ENCODE measurements at regions not wholly inside any gene's neighbourhood (a gene's known extent, or its start where the extent isn't known, plus 50 kb on each side); places are given as distances from the start of the nearest gene placed in this dataset.
"Not testable (repeated sequence)": the region's sequence is repeated elsewhere in the genome, so short reads cannot be mapped to it uniquely, and the experiment has no call there.

DNA sequence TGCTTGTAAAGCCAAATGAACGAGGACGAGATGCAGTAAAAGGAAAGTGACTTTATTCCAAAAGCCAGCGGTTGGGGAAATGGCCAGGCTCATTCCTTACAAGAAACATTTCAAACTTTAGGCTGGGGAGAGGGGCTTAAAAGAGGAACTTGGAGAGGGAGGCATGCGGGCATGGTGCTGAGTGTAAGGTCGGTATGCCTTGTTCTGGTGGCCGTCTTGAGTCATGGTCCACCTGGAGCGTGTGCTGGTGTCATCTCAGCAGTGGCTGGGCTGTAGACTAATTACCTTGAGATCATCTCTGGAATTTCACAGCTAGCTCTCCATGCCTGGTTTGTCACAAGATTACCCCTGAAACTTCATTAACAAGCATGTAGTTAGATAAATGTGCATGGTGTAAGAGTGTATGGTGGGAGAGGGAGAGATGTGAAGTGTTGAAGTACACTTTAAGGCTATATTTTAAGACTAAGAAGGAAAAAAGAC, 156.4 kb upstream of the PFN2 start:
- Histone ChIP-seq H3K4me1 (ENCODE audit: control insufficient read depth, extremely low read depth, insufficient read depth, low read length) (no peaks in the 10 kb centered on the region), H3K27me3 (ENCODE audit: control insufficient read depth, insufficient read depth, low read length) (no peaks in the 10 kb centered on the region), H3K9me3 (ENCODE audit: control insufficient read depth, insufficient read depth, low read depth, low read length) (no peaks in the 10 kb centered on the region), H3K9ac (ENCODE audit: insufficient read depth, low read length) (no peak overlapping the region), H3K36me3 (ENCODE audit: control insufficient read depth, insufficient read depth, low read length) (no peaks in the 10 kb centered on the region), H3K27ac (ENCODE audit: insufficient read depth, low read length) (no peak overlapping the region), H3K4me2 (ENCODE audit: extremely low read depth, insufficient read depth, low read length) (no peak overlapping the region), H3K4me3 (replicated peaks in 1 of 4; ENCODE audit: control extremely low read depth in 1 of 4, insufficient read depth in 1 of 4, low read depth in 3 of 4, low read length in 4 of 4) (no peak overlapping the region), H3K79me2 (ENCODE audit: control insufficient read depth, insufficient read depth, low read length) (no peaks in the 10 kb centered on the region), H4K20me1 (ENCODE audit: control insufficient read depth, extremely low read depth, insufficient read depth, low read length) (no peaks in the 10 kb centered on the region), H2AFZ (ENCODE audit: low read length) (no peak overlapping the region)
- TF ChIP-seq, protein P1, sequence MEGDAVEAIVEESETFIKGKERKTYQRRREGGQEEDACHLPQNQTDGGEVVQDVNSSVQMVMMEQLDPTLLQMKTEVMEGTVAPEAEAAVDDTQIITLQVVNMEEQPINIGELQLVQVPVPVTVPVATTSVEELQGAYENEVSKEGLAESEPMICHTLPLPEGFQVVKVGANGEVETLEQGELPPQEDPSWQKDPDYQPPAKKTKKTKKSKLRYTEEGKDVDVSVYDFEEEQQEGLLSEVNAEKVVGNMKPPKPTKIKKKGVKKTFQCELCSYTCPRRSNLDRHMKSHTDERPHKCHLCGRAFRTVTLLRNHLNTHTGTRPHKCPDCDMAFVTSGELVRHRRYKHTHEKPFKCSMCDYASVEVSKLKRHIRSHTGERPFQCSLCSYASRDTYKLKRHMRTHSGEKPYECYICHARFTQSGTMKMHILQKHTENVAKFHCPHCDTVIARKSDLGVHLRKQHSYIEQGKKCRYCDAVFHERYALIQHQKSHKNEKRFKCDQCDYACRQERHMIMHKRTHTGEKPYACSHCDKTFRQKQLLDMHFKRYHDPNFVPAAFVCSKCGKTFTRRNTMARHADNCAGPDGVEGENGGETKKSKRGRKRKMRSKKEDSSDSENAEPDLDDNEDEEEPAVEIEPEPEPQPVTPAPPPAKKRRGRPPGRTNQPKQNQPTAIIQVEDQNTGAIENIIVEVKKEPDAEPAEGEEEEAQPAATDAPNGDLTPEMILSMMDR (conservative IDR thresholded peaks at IDR 0.05 in 1 of 2, IDR thresholded peaks at IDR 0.05 in 1 of 2; ENCODE audit: low read depth in 1 of 2, low read length in 2 of 2) = no peak
- no peak for TF ChIP-seq EZH2 (IDR thresholded peaks at IDR 0.05; ENCODE audit: low read length, missing control alignments)
- DNase-seq (ENCODE audit: low read depth in 2 of 2) = no peak

DNA sequence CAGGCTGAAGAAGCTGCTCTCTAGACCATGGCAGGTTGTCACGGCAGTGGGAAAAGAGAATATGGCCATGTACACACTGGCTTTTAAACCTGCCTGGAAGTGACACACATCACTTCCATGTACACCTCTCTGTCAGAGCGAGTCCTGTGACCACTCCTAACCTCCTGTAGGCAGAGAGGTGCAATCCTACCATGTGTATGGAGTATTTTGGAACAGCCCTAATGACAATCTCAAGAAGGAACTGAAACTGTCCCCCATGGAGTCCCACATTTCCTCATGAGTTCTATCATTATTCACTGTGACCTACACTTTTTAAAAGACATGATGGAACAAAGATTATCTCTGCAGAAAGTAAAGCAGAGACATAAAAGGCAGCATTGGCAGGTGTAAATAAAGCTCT, 153.4 kb upstream of the PFN2 start:
- Histone ChIP-seq H4K20me1 (ENCODE audit: control insufficient read depth, extremely low read depth, insufficient read depth, low read length) (no peaks in the 10 kb centered on the region), H3K9ac (ENCODE audit: insufficient read depth, low read length) (no peak overlapping the region), H3K4me2 (ENCODE audit: extremely low read depth, insufficient read depth, low read length) (no peak overlapping the region), H2AFZ (ENCODE audit: low read length) (no peak overlapping the region), H3K79me2 (ENCODE audit: control insufficient read depth, insufficient read depth, low read length) (no peaks in the 10 kb centered on the region), H3K4me3 (replicated peaks in 1 of 4; ENCODE audit: control extremely low read depth in 1 of 4, insufficient read depth in 1 of 4, low read depth in 3 of 4, low read length in 4 of 4) (no peak overlapping the region), H3K9me3 (ENCODE audit: control insufficient read depth, insufficient read depth, low read depth, low read length) (no peaks in the 10 kb centered on the region), H3K27me3 (ENCODE audit: control insufficient read depth, insufficient read depth, low read length) (no peaks in the 10 kb centered on the region), H3K27ac (ENCODE audit: insufficient read depth, low read length) (no peak overlapping the region), H3K4me1 (ENCODE audit: control insufficient read depth, extremely low read depth, insufficient read depth, low read length) (no peaks in the 10 kb centered on the region), H3K36me3 (ENCODE audit: control insufficient read depth, insufficient read depth, low read length) (no peaks in the 10 kb centered on the region)
- TF ChIP-seq EZH2 (IDR thresholded peaks at IDR 0.05; ENCODE audit: low read length, missing control alignments) = no peak
- TF ChIP-seq, protein P1 (conservative IDR thresholded peaks at IDR 0.05 in 1 of 2, IDR thresholded peaks at IDR 0.05 in 1 of 2; ENCODE audit: low read depth in 1 of 2, low read length in 2 of 2) = no peak
- no peak for DNase-seq (ENCODE audit: low read depth in 2 of 2)

DNA sequence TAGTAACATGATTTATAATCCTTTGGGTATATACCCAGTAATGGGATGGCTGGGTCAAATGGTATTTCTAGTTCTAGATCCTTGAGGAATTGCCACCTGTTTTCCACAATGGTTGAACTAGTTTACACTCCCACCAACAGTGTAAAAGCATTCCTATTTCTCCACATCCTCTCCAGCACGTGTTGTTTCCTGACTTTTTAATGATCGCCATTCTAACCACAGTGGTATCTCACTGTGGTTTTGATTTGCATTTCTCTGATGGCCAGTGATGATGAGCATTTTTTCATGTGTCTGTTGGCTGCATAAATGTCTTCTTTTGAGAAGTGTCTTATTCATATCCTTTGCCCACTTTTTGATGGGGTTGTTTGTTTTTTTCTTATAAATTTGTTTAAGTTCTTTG, 152.6 kb upstream of the PFN2 start:
- H3K27ac ChIP-seq (ENCODE audit: insufficient read depth, low read length); H3K9ac ChIP-seq (ENCODE audit: insufficient read depth, low read length); H3K4me1 ChIP-seq (ENCODE audit: control insufficient read depth, extremely low read depth, insufficient read depth, low read length); H3K9me3 ChIP-seq (ENCODE audit: control insufficient read depth, insufficient read depth, low read depth, low read length); H3K79me2 ChIP-seq (ENCODE audit: control insufficient read depth, insufficient read depth, low read length); H3K36me3 ChIP-seq (ENCODE audit: control insufficient read depth, insufficient read depth, low read length); H3K27me3 ChIP-seq (ENCODE audit: control insufficient read depth, insufficient read depth, low read length); H3K4me3 ChIP-seq (replicated peaks in 1 of 4; ENCODE audit: control extremely low read depth in 1 of 4, insufficient read depth in 1 of 4, low read depth in 3 of 4, low read length in 4 of 4); H2AFZ ChIP-seq (ENCODE audit: low read length); H3K4me2 ChIP-seq (ENCODE audit: extremely low read depth, insufficient read depth, low read length); H4K20me1 ChIP-seq (ENCODE audit: control insufficient read depth, extremely low read depth, insufficient read depth, low read length): not testable (repeated sequence)
- peak in 1 of 2 donors; percentile 37 for DNase-seq (ENCODE audit: low read depth in 2 of 2)

Data from fibroblast of lung (primary cell).